IMR-90 (cell line): ENCODE measurements at regions not wholly inside any gene's neighbourhood (a gene's known extent, or its start where the extent isn't known, plus 50 kb on each side); places are given as distances from the start of the nearest gene placed in this dataset.

ENCODE experiments used
- ATAC-seq: fragments of 200-7000 bp; cut with Tn5 transposase; 2 replicates; pipeline ENCODE4 v1.9.1; 2020; ENCODE audit warnings: low read depth, mild to moderate bottlenecking, moderate library complexity
- BruUV-seq: library from RNA; stranded (reverse); fragments of 400-500 nt; replicated peaks from 2 replicates; lab custom pipeline; 2021; lab: Mats Ljungman, UMichigan
- CTCF ChIA-PET: fragments of 300-600 bp; formaldehyde crosslinking; extraction: SDS; loops from one replicate; lab custom pipeline; 2021; ENCODE audit warnings: antibody characterized with exemption; lab: Yijun Ruan, JAX
- POLR2A ChIA-PET: fragments of 300-600 bp; sonication (Branson Sonifier 250); formaldehyde crosslinking; loops from one replicate; lab custom pipeline; 2022; ENCODE audit warnings: antibody characterized with exemption; ENCODE audit not compliant: unreplicated experiment; lab: Charles Lee
- DNase-seq: peaks from one replicate; pipeline ENCODE4 v3.0.0; 2013
- H2AFZ ChIP-seq: replicated peaks from 2 replicates; pipeline ENCODE3; 2013; ENCODE audit warnings: low read length, mild to moderate bottlenecking; ENCODE audit not compliant: poor library complexity
- H2AK5ac ChIP-seq: 2 replicates; pipeline ENCODE4 v1.6.1; 2013; ENCODE audit warnings: low read depth, low read length, inconsistent platforms
- H2AK9ac ChIP-seq: replicated peaks from 2 replicates; pipeline ENCODE3; 2013; ENCODE audit warnings: mild to moderate bottlenecking, low read depth, low read length, moderate library complexity; ENCODE audit not compliant: poor library complexity
- H2BK120ac ChIP-seq: 2 replicates; pipeline ENCODE4 v1.6.1; 2013; ENCODE audit warnings: low read depth, low read length, inconsistent platforms
- H2BK15ac ChIP-seq: 3 replicates; pipeline ENCODE4 v1.6.1; 2013; ENCODE audit warnings: low read depth, low read length, inconsistent platforms
- H2BK20ac ChIP-seq: 2 replicates; pipeline ENCODE4 v1.6.1; 2013; ENCODE audit warnings: low read depth, mild to moderate bottlenecking, inconsistent platforms, low read length, moderate library complexity
- H2BK5ac ChIP-seq: 2 replicates; pipeline ENCODE4 v1.6.1; 2013; ENCODE audit warnings: mild to moderate bottlenecking, low read depth, low read length, inconsistent platforms; ENCODE audit not compliant: poor library complexity, severe bottlenecking
- H3K14ac ChIP-seq: replicated peaks from 2 replicates; pipeline ENCODE4 v1.6.1; 2013; ENCODE audit warnings: low read depth, low read length, inconsistent platforms
- H3K18ac ChIP-seq: 2 replicates; pipeline ENCODE4 v1.6.1; 2013; ENCODE audit warnings: low read depth, low read length, control low read depth
- H3K23ac ChIP-seq: 2 replicates; pipeline ENCODE4 v1.6.1; 2013; ENCODE audit warnings: low read depth, low read length, inconsistent platforms
- H3K27ac ChIP-seq: 2 replicates; pipeline ENCODE4 v1.5.1; 2013; ENCODE audit warnings: mild to moderate bottlenecking, control low read depth, low read length; ENCODE audit not compliant: insufficient read depth
- H3K27me3 ChIP-seq: 2 replicates; pipeline ENCODE4 v1.6.1; 2013; ENCODE audit warnings: low read length; ENCODE audit not compliant: control insufficient read depth, insufficient read depth
- H3K36me3 ChIP-seq: 2 replicates; pipeline ENCODE4 v1.6.1; 2013; ENCODE audit warnings: low read length, mixed read lengths; ENCODE audit not compliant: control insufficient read depth, insufficient read depth
- H3K4ac ChIP-seq: 2 replicates; pipeline ENCODE4 v1.6.1; 2013; ENCODE audit warnings: low read depth, low read length, inconsistent platforms
- H3K4me1 ChIP-seq: 2 replicates; pipeline ENCODE4 v1.6.1; 2013; ENCODE audit warnings: low read length, mixed read lengths; ENCODE audit not compliant: control insufficient read depth, insufficient read depth
- H3K4me2 ChIP-seq: 2 replicates; pipeline ENCODE4 v1.6.1; 2013; ENCODE audit warnings: low read depth, mild to moderate bottlenecking, control low read depth, low read length, moderate library complexity
- H3K4me3 ChIP-seq: 2 replicates; pipeline ENCODE4 v1.5.1; 2013; ENCODE audit warnings: low read depth, mild to moderate bottlenecking, control low read depth, low read length, moderate library complexity; ENCODE audit not compliant: insufficient read depth
- H3K56ac ChIP-seq: 2 replicates; pipeline ENCODE4 v1.6.1; 2013; ENCODE audit warnings: low read length, inconsistent platforms; ENCODE audit not compliant: insufficient read depth; ENCODE audit errors: extremely low read depth
- H3K79me1 ChIP-seq, 2 experiments: 2 replicates each; pipeline ENCODE4 v1.6.1; 2013; ENCODE audit warnings: low read length in 2 of 2, inconsistent platforms in 1 of 2, low read depth in 1 of 2
- H3K9ac ChIP-seq: 2 replicates; pipeline ENCODE4 v1.6.1; 2013; ENCODE audit warnings: low read depth, low read length, control low read depth
- H3K9me1 ChIP-seq: 2 replicates; pipeline ENCODE4 v1.6.1; 2013; ENCODE audit warnings: low read length, inconsistent platforms; ENCODE audit not compliant: insufficient read depth
- H3K9me3 ChIP-seq: 2 replicates; pipeline ENCODE4 v1.6.1; 2013; ENCODE audit warnings: low read length; ENCODE audit not compliant: control insufficient read depth, insufficient read depth
- H4K20me1 ChIP-seq: 2 replicates; pipeline ENCODE4 v1.6.1; 2013; ENCODE audit warnings: low read length, inconsistent platforms; ENCODE audit not compliant: insufficient read depth
- H4K5ac ChIP-seq: 2 replicates; pipeline ENCODE4 v1.6.1; 2013; ENCODE audit warnings: mild to moderate bottlenecking, low read depth, low read length, control low read depth
- H4K8ac ChIP-seq, 2 experiments: 2 replicates each; pipeline ENCODE4 v1.6.1; 2013; ENCODE audit warnings: low read depth in 2 of 2, low read length in 2 of 2, control low read depth in 1 of 2, inconsistent platforms in 1 of 2
- H4K91ac ChIP-seq: 2 replicates; pipeline ENCODE4 v1.6.1; 2013; ENCODE audit warnings: low read depth, low read length, inconsistent platforms; ENCODE audit not compliant: insufficient read depth
- BHLHE40 ChIP-seq: fragments of 150-350 bp; IDR thresholded peaks from 2 replicates; pipeline ENCODE4 v1.6.1; 2016; ENCODE audit warnings: mild to moderate bottlenecking, low read depth, low read length
- CEBPB ChIP-seq: IDR thresholded peaks from 2 replicates; pipeline ENCODE4 v1.6.1; 2012; ENCODE audit warnings: low read depth, low read length, improper control_type of control experiment
- CHD1 ChIP-seq: IDR thresholded peaks from 2 replicates; pipeline ENCODE4 v1.6.1; 2012; ENCODE audit warnings: low read depth, low read length, improper control_type of control experiment
- CTCF ChIP-seq: conservative IDR thresholded peaks from 2 replicates; pipeline ENCODE4 v1.5.1; 2012; ENCODE audit warnings: mild to moderate bottlenecking, low read depth, low read length, improper control_type of control experiment
- FOS ChIP-seq: fragments of 150-350 bp; IDR thresholded peaks from 2 replicates; pipeline ENCODE4 v1.6.1; 2016; ENCODE audit warnings: low read depth, low read length
- MAFK ChIP-seq: IDR thresholded peaks from 2 replicates; pipeline ENCODE4 v1.6.1; 2012; ENCODE audit warnings: low read depth, low read length, improper control_type of control experiment
- MAZ ChIP-seq: IDR thresholded peaks from 2 replicates; pipeline ENCODE4 v1.6.1; 2012; ENCODE audit warnings: low read depth, mild to moderate bottlenecking, low read length, improper control_type of control experiment, moderate library complexity, borderline replicate concordance
- MXI1 ChIP-seq: IDR thresholded peaks from 2 replicates; pipeline ENCODE4 v1.6.1; 2012; ENCODE audit warnings: low read depth, mild to moderate bottlenecking, low read length, moderate library complexity, borderline replicate concordance
- NFE2L2 ChIP-seq: fragments of 150-350 bp; IDR thresholded peaks from 2 replicates; pipeline ENCODE4 v1.6.1; 2016; ENCODE audit warnings: low read depth, mild to moderate bottlenecking, low read length
- POLR2A ChIP-seq: IDR thresholded peaks from 2 replicates; pipeline ENCODE4 v1.6.1; 2012; ENCODE audit warnings: mild to moderate bottlenecking, low read depth, low read length
- RAD21 ChIP-seq: IDR thresholded peaks from 2 replicates; pipeline ENCODE4 v1.6.1; 2012; ENCODE audit warnings: low read length, improper control_type of control experiment
- RCOR1 ChIP-seq: IDR thresholded peaks from 2 replicates; pipeline ENCODE4 v1.6.1; 2012; ENCODE audit warnings: mild to moderate bottlenecking, low read length, improper control_type of control experiment; ENCODE audit not compliant: insufficient replicate concordance
- RFX5 ChIP-seq: IDR thresholded peaks from 2 replicates; pipeline ENCODE4 v1.8.0; 2012; ENCODE audit warnings: low read depth, mild to moderate bottlenecking, low read length, moderate library complexity
- SMC3 ChIP-seq: fragments of 150-350 bp; IDR thresholded peaks from 2 replicates; pipeline ENCODE4 v1.6.1; 2016; ENCODE audit warnings: low read depth, mild to moderate bottlenecking, antibody characterized with exemption, low read length, moderate library complexity
- USF2 ChIP-seq: fragments of 150-350 bp; IDR thresholded peaks from 2 replicates; pipeline ENCODE4 v1.6.1; 2017; ENCODE audit warnings: mild to moderate bottlenecking, antibody characterized with exemption, low read length, low read depth
- WGBS, 2 experiments: methylation state at CpG; one replicate each; pipeline versions ENCODE4 v1.1.5 to v1.1.7; 2013; ENCODE audit warnings: missing lambda C conversion rate in 2 of 2; ENCODE audit not compliant: insufficient read length in 1 of 2; ENCODE audit errors: extremely low coverage in 2 of 2; 5-methylcytosine and 5-hydroxymethylcytosine counted together
- dilution Hi-C: fragments of 300-500 bp; cut with HindIII; formaldehyde crosslinking; loops from one replicate; pipeline ENCODE4 v1.14.3; 2018; ENCODE audit warnings: low sequenced_read_pairs; ENCODE audit not compliant: unreplicated experiment
- in situ Hi-C: fragments of 300-500 bp; cut with MboI; formaldehyde crosslinking; loops from 3 replicates; pipeline ENCODE4 v1.14.3; 2019; ENCODE audit warnings: low sequenced_read_pairs, inconsistent platforms, mixed read lengths
- intact Hi-C: fragments of 100-400 bp; cut with micrococcal nuclease; formaldehyde crosslinking; loops from 2 replicates; pipeline ENCODE4 v1.10.0; 2022
- TF ChIP-seq, protein P1 (sequence below): fragments of 150-350 bp; IDR thresholded peaks from 2 replicates; pipeline ENCODE4 v1.6.1; 2016; ENCODE audit warnings: low read depth, mild to moderate bottlenecking, low read length, moderate library complexity, borderline replicate concordance

- ATAC-seq (no peak), DNase-seq (no peak)
- Histone ChIP-seq H2BK120ac (no peak overlapping the region), H3K9ac (no peak overlapping the region), H3K79me1 (no peaks in the 10 kb centered on the region), H3K18ac (no peak overlapping the region), H3K9me3 (no peaks in the 10 kb centered on the region), H2BK20ac (no peak overlapping the region), H3K23ac (no peak overlapping the region), H3K14ac (no peak overlapping the region), H3K36me3 (no peaks in the 10 kb centered on the region), H4K8ac (no peak overlapping the region), H2AK9ac (no peak overlapping the region), H2BK15ac (no peak overlapping the region), H3K4ac (no peak overlapping the region), H3K27ac (no peak overlapping the region), H2BK5ac (no peak overlapping the region), H3K56ac (no peak overlapping the region), H4K20me1 (no peaks in the 10 kb centered on the region), H3K27me3 (no peaks in the 10 kb centered on the region), H4K5ac (no peak overlapping the region), H2AK5ac (no peak overlapping the region), H3K9me1 (no peaks in the 10 kb centered on the region), H3K4me3 (no peak overlapping the region), H2AFZ (no peak overlapping the region), H3K4me2 (no peak overlapping the region), H4K91ac (no peak overlapping the region), H3K4me1 (no peaks in the 10 kb centered on the region)
- in situ Hi-C loops, result no loop called here
- POLR2A ChIA-PET, result no interaction called here
- TF ChIP-seq CHD1 (no peak), CEBPB (no peak), MAFK (no peak), RFX5 (no peak), NFE2L2 (no peak), RAD21 (no peak), RCOR1 (no peak), USF2 (no peak), FOS (no peak), BHLHE40 (no peak), MAZ (no peak), POLR2A (no peak), CTCF (no peak), SMC3 (no peak), MXI1 (no peak)
- TF ChIP-seq, protein P1, sequence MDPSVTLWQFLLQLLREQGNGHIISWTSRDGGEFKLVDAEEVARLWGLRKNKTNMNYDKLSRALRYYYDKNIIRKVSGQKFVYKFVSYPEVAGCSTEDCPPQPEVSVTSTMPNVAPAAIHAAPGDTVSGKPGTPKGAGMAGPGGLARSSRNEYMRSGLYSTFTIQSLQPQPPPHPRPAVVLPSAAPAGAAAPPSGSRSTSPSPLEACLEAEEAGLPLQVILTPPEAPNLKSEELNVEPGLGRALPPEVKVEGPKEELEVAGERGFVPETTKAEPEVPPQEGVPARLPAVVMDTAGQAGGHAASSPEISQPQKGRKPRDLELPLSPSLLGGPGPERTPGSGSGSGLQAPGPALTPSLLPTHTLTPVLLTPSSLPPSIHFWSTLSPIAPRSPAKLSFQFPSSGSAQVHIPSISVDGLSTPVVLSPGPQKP, result no peak
- CTCF ChIA-PET, result no interaction called here
- intact Hi-C loops, result no loop called here
- WGBS, 2 experiments, result no CpG with 5 or more reads among the region's 1 CpG
- BruUV-seq, result no TSS peak
- dilution Hi-C loops, result no loop called here
Measured at GRCh38 chr5:27336817-27337216, 298.4 kb upstream of the CDH9 start.
